K562 (cell line): ENCODE measurements at regions not wholly inside any gene's neighbourhood (a gene's known extent, or its start where the extent isn't known, plus 50 kb on each side); places are given as distances from the start of the nearest gene placed in this dataset.
A peak's percentile ranks its signal among the peaks of the same experiment; 100 is the strongest.

ENCODE experiments used
- ATAC-seq: fragments of 200-7000 bp; cut with Tn5 transposase; 3 replicates; pipeline ENCODE4 v1.9.1; 2020; ENCODE audit warnings: moderate library complexity
- BruUV-seq: library from RNA; stranded (reverse); fragments of 400-500 nt; replicated peaks from 2 replicates; lab custom pipeline; 2021; lab: Mats Ljungman, UMichigan
- CTCF ChIA-PET: fragments of 300-600 bp; formaldehyde crosslinking; extraction: SDS; loops from one replicate; lab custom pipeline; 2021; ENCODE audit warnings: low intra/inter-chr PET ratio; lab: Yijun Ruan, JAX
- POLR2A ChIA-PET: fragments of 300-600, 350-650 bp; sonication (Branson Sonifier 250); formaldehyde crosslinking; extraction: SDS; loops from one replicate; lab custom pipeline; 2021; ENCODE audit warnings: antibody characterized with exemption, inconsistent platforms; lab: Yijun Ruan, JAX
- DNase-seq, 4 experiments: peaks; one replicate each; pipeline versions ENCODE4 v3.0.0 to v3.0.0-alpha.2; 2011 to 2018; ENCODE audit warnings: low spot score in 3 of 4, mixed read lengths in 3 of 4; ENCODE audit errors: extremely low read depth in 1 of 4
- FAIRE-seq: peaks from 2 replicates; lab custom pipeline; 2011; peaks lifted over from hg19 to GRCh38; lab: Jason Lieb, UNC
- H2AFZ ChIP-seq: 2 replicates; pipeline ENCODE4 v1.6.0; 2011; ENCODE audit warnings: low read depth, low read length, control low read depth, inconsistent platforms
- H3K27ac ChIP-seq: fragments of 200-600 bp; 3 replicates; pipeline ENCODE4 v1.8.0; 2011; ENCODE audit warnings: low read depth, mild to moderate bottlenecking, control low read depth, inconsistent platforms, low read length, moderate library complexity, mixed read lengths; ENCODE audit errors: extremely low read depth
- H3K27me3 ChIP-seq, 2 experiments: fragments of 300-600 bp in 1 of 2; 2 replicates in 1 of 2; 3 replicates in 1 of 2; pipeline versions ENCODE4 v1.6.0 to v1.8.0; 2011; ENCODE audit warnings: inconsistent platforms in 2 of 2, low read length in 2 of 2, mild to moderate bottlenecking in 1 of 2, mixed read lengths in 1 of 2, moderate library complexity in 1 of 2; ENCODE audit not compliant: control insufficient read depth in 2 of 2, insufficient read depth in 2 of 2
- H3K36me3 ChIP-seq: fragments of 300-600 bp; 3 replicates; pipeline ENCODE4 v1.8.0; 2011; ENCODE audit warnings: mild to moderate bottlenecking, low read length, inconsistent platforms; ENCODE audit not compliant: control insufficient read depth, insufficient read depth
- H3K4me1 ChIP-seq, 2 experiments: fragments of 200-600 bp in 1 of 2; replicated peaks in 1 of 2; 2 replicates in 1 of 2; 3 replicates in 1 of 2; pipeline versions ENCODE4 v1.5.1 to v1.8.0; 2011; ENCODE audit warnings: inconsistent platforms in 2 of 2, low read length in 2 of 2, mild to moderate bottlenecking in 1 of 2, mixed read lengths in 1 of 2, moderate library complexity in 1 of 2; ENCODE audit not compliant: control insufficient read depth in 2 of 2, insufficient read depth in 2 of 2
- H3K4me2 ChIP-seq: 2 replicates; pipeline ENCODE4 v1.6.1; 2011; ENCODE audit warnings: low read length, control low read depth, inconsistent platforms, mixed read lengths; ENCODE audit not compliant: insufficient read depth
- H3K4me3 ChIP-seq: fragments of 200-600 bp; sonication (generic), shearing (Covaris generic); 2 replicates; pipeline ENCODE4 v1.5.1; 2016; ENCODE audit warnings: control low read depth, inconsistent platforms
- H3K79me2 ChIP-seq: fragments of 200-600 bp; 3 replicates; pipeline ENCODE4 v1.8.0; 2011; ENCODE audit warnings: low read length, inconsistent platforms; ENCODE audit not compliant: control insufficient read depth, insufficient read depth
- H3K9ac ChIP-seq, 2 experiments: 2 replicates each; pipeline versions ENCODE4 v1.6.0 to v1.6.1; 2011; ENCODE audit warnings: low read depth in 2 of 2, low read length in 2 of 2, control low read depth in 1 of 2, inconsistent platforms in 1 of 2, mild to moderate bottlenecking in 1 of 2, mixed read lengths in 1 of 2; ENCODE audit not compliant: insufficient read depth in 1 of 2
- H3K9me1 ChIP-seq: one replicate; pipeline ENCODE4 v1.6.0; 2011; ENCODE audit warnings: inconsistent platforms, mild to moderate bottlenecking, low read length, moderate library complexity; ENCODE audit not compliant: control insufficient read depth, insufficient read depth
- H3K9me3 ChIP-seq: replicated peaks from 2 replicates; pipeline ENCODE4 v1.5.1; 2011; ENCODE audit warnings: low read depth, low read length, inconsistent platforms; ENCODE audit not compliant: control insufficient read depth, insufficient read depth
- H4K20me1 ChIP-seq: replicated peaks from 2 replicates; pipeline ENCODE4 v1.6.1; 2011; ENCODE audit warnings: low read length, inconsistent platforms, mixed read lengths; ENCODE audit not compliant: control insufficient read depth, insufficient read depth
- BMI1 ChIP-seq: fragments of 150-350 bp; IDR thresholded peaks from 2 replicates; pipeline ENCODE4 v1.6.1; 2014; ENCODE audit warnings: low read length
- CBFA2T2 ChIP-seq: fragments of 450-650 bp; conservative IDR thresholded peaks from 2 replicates; pipeline ENCODE4 v1.6.1; 2017; ENCODE audit warnings: mild to moderate bottlenecking
- CBFA2T3 ChIP-seq: fragments of 450-650 bp; IDR thresholded peaks from 2 replicates; pipeline ENCODE4 v1.6.1; 2017
- FOXK2 ChIP-seq, 2 experiments: fragments of 450-650 bp; IDR thresholded peaks in 1 of 2; conservative IDR thresholded peaks in 1 of 2; 2 replicates each; pipeline ENCODE4 v1.6.1; 2016; ENCODE audit warnings: low read depth in 2 of 2, mild to moderate bottlenecking in 1 of 2
- LEF1 ChIP-seq: fragments of 450-650 bp; IDR thresholded peaks from 2 replicates; pipeline ENCODE4 v1.6.1; 2016; ENCODE audit warnings: mild to moderate bottlenecking
- MYBL2 ChIP-seq, 2 experiments: fragments of 450-650 bp in 1 of 2; sonication (generic) in 1 of 2; formaldehyde crosslinking in 1 of 2; IDR thresholded peaks; 2 replicates each; pipeline versions ENCODE4 v1.6.1 to v1.8.1; 2017 to 2022; ENCODE audit warnings: borderline replicate concordance in 1 of 2, inconsistent platforms in 1 of 2, low read depth in 1 of 2, mild to moderate bottlenecking in 1 of 2, missing genetic modification reagents in 1 of 2, moderate library complexity in 1 of 2
- NONO ChIP-seq, 2 experiments: fragments of 200-400 bp in 1 of 2; fragments of 450-650 bp in 1 of 2; formaldehyde crosslinking in 1 of 2; IDR thresholded peaks; 2 replicates each; pipeline ENCODE4 v1.6.1; 2017; ENCODE audit warnings: low read depth in 2 of 2, mild to moderate bottlenecking in 2 of 2, moderate library complexity in 2 of 2, low read length in 1 of 2
- PRPF4 ChIP-seq: fragments of 200-400 bp; formaldehyde crosslinking; IDR thresholded peaks from one replicate; pipeline ENCODE4 v1.6.1; 2017; ENCODE audit warnings: low read length, low read depth, mild to moderate bottlenecking; ENCODE audit not compliant: insufficient read depth, poor library complexity, severe bottlenecking
- TAF7 ChIP-seq: fragments of 450-650 bp; IDR thresholded peaks from 2 replicates; pipeline ENCODE4 v1.6.1; 2016; ENCODE audit warnings: missing genetic modification characterization, missing compliant biosample characterization
- TBP ChIP-seq: optimal IDR thresholded peaks from 2 replicates; pipeline ENCODE3; 2011; ENCODE audit warnings: low read depth, low read length, improper control_type of control experiment
- ZNF695 ChIP-seq: fragments of 450-650 bp; formaldehyde crosslinking; IDR thresholded peaks from 2 replicates; pipeline ENCODE4 v1.4.0; 2020; ENCODE audit warnings: mild to moderate bottlenecking, moderate library complexity
- in situ Hi-C: fragments of 300-500 bp; cut with MboI; formaldehyde crosslinking; loops from 4 replicates; pipeline ENCODE4 v1.15.0; 2018; ENCODE audit warnings: inconsistent platforms, mixed read lengths
- intact Hi-C: fragments of 100-400 bp; cut with micrococcal nuclease; formaldehyde crosslinking; loops from 2 replicates; pipeline ENCODE4 v1.14.2; 2022
- TF ChIP-seq, protein P1 (sequence below): sonication (generic); formaldehyde crosslinking; IDR thresholded peaks from 2 replicates; pipeline ENCODE4 v1.8.1; 2023; ENCODE audit warnings: mild to moderate bottlenecking, missing genetic modification reagents
- TF ChIP-seq, protein P2 (sequence below): IDR thresholded peaks from 2 replicates; pipeline ENCODE4 v1.6.1; 2016; ENCODE audit warnings: missing genetic modification characterization, missing compliant biosample characterization

- TF ChIP-seq MYBL2 (IDR thresholded peaks at IDR 0.05; ENCODE audit: low read depth) (no peak), MYBL2 (CRISPR knock-in tag; IDR thresholded peaks at IDR 0.05; ENCODE audit: borderline replicate concordance) (no peak), CBFA2T2 (no peak), TBP (no peak), NONO (IDR thresholded peaks at IDR 0.05; ENCODE audit: low read depth in 2 of 2, low read length in 1 of 2) (no peak), ZNF695 (CRISPR knock-in tag) (no peak), CBFA2T3 (peak; percentile 48), PRPF4 (no peak), LEF1 (no peak), TAF7 (tag) (no peak), FOXK2 (conservative IDR thresholded peaks at IDR 0.05 in 1 of 2, IDR thresholded peaks at IDR 0.05 in 1 of 2; ENCODE audit: low read depth in 2 of 2) (no peak)
- TF ChIP-seq, protein P1, sequence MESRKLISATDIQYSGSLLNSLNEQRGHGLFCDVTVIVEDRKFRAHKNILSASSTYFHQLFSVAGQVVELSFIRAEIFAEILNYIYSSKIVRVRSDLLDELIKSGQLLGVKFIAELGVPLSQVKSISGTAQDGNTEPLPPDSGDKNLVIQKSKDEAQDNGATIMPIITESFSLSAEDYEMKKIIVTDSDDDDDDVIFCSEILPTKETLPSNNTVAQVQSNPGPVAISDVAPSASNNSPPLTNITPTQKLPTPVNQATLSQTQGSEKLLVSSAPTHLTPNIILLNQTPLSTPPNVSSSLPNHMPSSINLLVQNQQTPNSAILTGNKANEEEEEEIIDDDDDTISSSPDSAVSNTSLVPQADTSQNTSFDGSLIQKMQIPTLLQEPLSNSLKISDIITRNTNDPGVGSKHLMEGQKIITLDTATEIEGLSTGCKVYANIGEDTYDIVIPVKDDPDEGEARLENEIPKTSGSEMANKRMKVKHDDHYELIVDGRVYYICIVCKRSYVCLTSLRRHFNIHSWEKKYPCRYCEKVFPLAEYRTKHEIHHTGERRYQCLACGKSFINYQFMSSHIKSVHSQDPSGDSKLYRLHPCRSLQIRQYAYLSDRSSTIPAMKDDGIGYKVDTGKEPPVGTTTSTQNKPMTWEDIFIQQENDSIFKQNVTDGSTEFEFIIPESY (CRISPR knock-in tag) = no peak
These were observed 110.8 kb upstream of the SHOX start (continued) for GRCh38 chrX:519741-520140.

GRCh38 chrX:522456-522855 is 108.1 kb upstream of the SHOX start:
- intact Hi-C loops = no loop called here
- no peaks in the 10 kb centered on the region for H3K27me3 ChIP-seq
- H3K9me1 ChIP-seq = no peaks in the 10 kb centered on the region
- H3K36me3 ChIP-seq = no peaks in the 10 kb centered on the region
- in situ Hi-C loops = no loop called here
- DNase-seq = no peak
- H3K9me3 ChIP-seq = no peaks in the 10 kb centered on the region
- H3K4me3 ChIP-seq = no peak overlapping the region
- TF ChIP-seq BMI1 = no peak
- TF ChIP-seq, protein P2, sequence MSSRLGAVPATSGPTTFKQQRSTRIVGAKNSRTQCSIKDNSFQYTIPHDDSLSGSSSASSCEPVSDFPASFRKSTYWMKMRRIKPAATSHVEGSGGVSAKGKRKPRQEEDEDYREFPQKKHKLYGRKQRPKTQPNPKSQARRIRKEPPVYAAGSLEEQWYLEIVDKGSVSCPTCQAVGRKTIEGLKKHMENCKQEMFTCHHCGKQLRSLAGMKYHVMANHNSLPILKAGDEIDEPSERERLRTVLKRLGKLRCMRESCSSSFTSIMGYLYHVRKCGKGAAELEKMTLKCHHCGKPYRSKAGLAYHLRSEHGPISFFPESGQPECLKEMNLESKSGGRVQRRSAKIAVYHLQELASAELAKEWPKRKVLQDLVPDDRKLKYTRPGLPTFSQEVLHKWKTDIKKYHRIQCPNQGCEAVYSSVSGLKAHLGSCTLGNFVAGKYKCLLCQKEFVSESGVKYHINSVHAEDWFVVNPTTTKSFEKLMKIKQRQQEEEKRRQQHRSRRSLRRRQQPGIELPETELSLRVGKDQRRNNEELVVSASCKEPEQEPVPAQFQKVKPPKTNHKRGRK (tag) = peak; percentile 99
- ATAC-seq = no peak
- no peaks in the 10 kb centered on the region for H3K79me2 ChIP-seq
- no TSS peak for BruUV-seq
- no peak for FAIRE-seq
- H3K27ac ChIP-seq = no peak overlapping the region
- ChIA-PET POLR2A (no interaction called here), CTCF (no interaction called here)
- no peak overlapping the region for H3K9ac ChIP-seq
- no peaks in the 10 kb centered on the region; a peak in 1 of 5 replicates for H3K4me1 ChIP-seq
- no peak overlapping the region for H2AFZ ChIP-seq
- H4K20me1 ChIP-seq = no peaks in the 10 kb centered on the region
- no peak overlapping the region for H3K4me2 ChIP-seq
